ENCODE measurements at regions not wholly inside any gene's neighbourhood (a gene's known extent, or its start where the extent isn't known, plus 50 kb on each side); places are given as distances from the start of the nearest gene placed in this dataset.
"Not testable (repeated sequence)": the region's sequence is repeated elsewhere in the genome, so short reads cannot be mapped to it uniquely, and the experiment has no call there.

GRCh38 chr17:64785011-64785421 is 122.9 kb upstream of the SMURF2 start:
- DNase-seq (ENCODE audit: low spot score), result peak; percentile 33

GRCh38 chr17:64784353-64785010 is 122.4 kb upstream of the SMURF2 start:
- DNase-seq (ENCODE audit: low spot score), result peak; percentile 34

GRCh38 chr17:64783556-64784352 is 121.6 kb upstream of the SMURF2 start:
- DNase-seq (ENCODE audit: low spot score), result peak; percentile 65

GRCh38 chr17:64783031-64783461 is 120.9 kb upstream of the SMURF2 start:
- peak; percentile 37 for DNase-seq (ENCODE audit: low spot score)

GRCh38 chr17:64781810-64782555 is 119.9 kb upstream of the SMURF2 start:
- peak; percentile 48 for DNase-seq (ENCODE audit: low spot score)

GRCh38 chr17:64781014-64781756 is 119.1 kb upstream of the SMURF2 start:
- peak; percentile 68 for DNase-seq (ENCODE audit: low spot score)

- no peak for DNase-seq (ENCODE audit: low spot score)
These were observed 118.2 kb upstream of the SMURF2 start for GRCh38 chr17:64780096-64781013.

GRCh38 chr17:64779376-64780095 is 117.4 kb upstream of the SMURF2 start:
- DNase-seq (ENCODE audit: low spot score), result no peak

GRCh38 chr17:64779098-64779375 is 116.9 kb upstream of the SMURF2 start:
- DNase-seq (ENCODE audit: low spot score), result not testable (repeated sequence)

GRCh38 chr17:64778240-64779097 is 116.4 kb upstream of the SMURF2 start:
- DNase-seq (ENCODE audit: low spot score), result no peak

- no peak for DNase-seq (ENCODE audit: low spot score)
These were observed 115.5 kb upstream of the SMURF2 start for GRCh38 chr17:64777415-64778239.

- DNase-seq (ENCODE audit: low spot score), result peak; percentile 93
These were observed 114.8 kb upstream of the SMURF2 start for GRCh38 chr17:64776720-64777414.

GRCh38 chr17:64775701-64776570 is 113.8 kb upstream of the SMURF2 start:
- peak; percentile 65 for DNase-seq (ENCODE audit: low spot score)

GRCh38 chr17:64774888-64775540 is 112.9 kb upstream of the SMURF2 start:
- peak; percentile 52 for DNase-seq (ENCODE audit: low spot score)

GRCh38 chr17:64773836-64774761 is 112.0 kb upstream of the SMURF2 start:
- DNase-seq (ENCODE audit: low spot score), result peak; percentile 60

Data from left forelimb (tissue), 1 donor.